Activated CD4-positive, alpha-beta memory T cell treated with anti-CD3 and anti-CD28 coated beads for 36 hours (primary cell): ENCODE measurements at regions not wholly inside any gene's neighbourhood (a gene's known extent, or its start where the extent isn't known, plus 50 kb on each side); places are given as distances from the start of the nearest gene placed in this dataset.

ENCODE experiments used
- CTCF ChIA-PET: fragments of 350-600 bp; sonication (Branson Sonifier 250); formaldehyde crosslinking; loops from one replicate; lab custom pipeline; 2021; ENCODE audit warnings: antibody characterized with exemption, inconsistent platforms; lab: Charles Lee
- POLR2A ChIA-PET: fragments of 350-600 bp; sonication (Branson Sonifier 250); formaldehyde crosslinking; loops from one replicate; lab custom pipeline; 2021; ENCODE audit warnings: antibody characterized with exemption; lab: Charles Lee
- DNase-seq: peaks from one replicate; pipeline ENCODE4 v3.0.0-alpha.2; 2020
- H3K27ac Mint-ChIP-seq: one replicate; pipeline ENCODE4 v1.8.0; 2021; ENCODE audit warnings: mixed read lengths
- H3K27me3 Mint-ChIP-seq: one replicate; pipeline ENCODE4 v1.8.0; 2021; ENCODE audit warnings: mixed read lengths
- H3K36me3 Mint-ChIP-seq: one replicate; pipeline ENCODE4 v1.8.0; 2021; ENCODE audit warnings: mixed read lengths
- H3K4me1 Mint-ChIP-seq: one replicate; pipeline ENCODE4 v1.8.0; 2021; ENCODE audit warnings: low read depth, mixed read lengths
- H3K4me3 Mint-ChIP-seq: one replicate; pipeline ENCODE4 v1.8.0; 2021; ENCODE audit warnings: mild to moderate bottlenecking, mixed read lengths
- H3K9me3 Mint-ChIP-seq: one replicate; pipeline ENCODE4 v1.8.0; 2021; ENCODE audit warnings: mixed read lengths
- intact Hi-C: fragments of 100-400 bp; cut with micrococcal nuclease; formaldehyde crosslinking; loops from one replicate; pipeline ENCODE4 v1.15.1; 2023

DNA sequence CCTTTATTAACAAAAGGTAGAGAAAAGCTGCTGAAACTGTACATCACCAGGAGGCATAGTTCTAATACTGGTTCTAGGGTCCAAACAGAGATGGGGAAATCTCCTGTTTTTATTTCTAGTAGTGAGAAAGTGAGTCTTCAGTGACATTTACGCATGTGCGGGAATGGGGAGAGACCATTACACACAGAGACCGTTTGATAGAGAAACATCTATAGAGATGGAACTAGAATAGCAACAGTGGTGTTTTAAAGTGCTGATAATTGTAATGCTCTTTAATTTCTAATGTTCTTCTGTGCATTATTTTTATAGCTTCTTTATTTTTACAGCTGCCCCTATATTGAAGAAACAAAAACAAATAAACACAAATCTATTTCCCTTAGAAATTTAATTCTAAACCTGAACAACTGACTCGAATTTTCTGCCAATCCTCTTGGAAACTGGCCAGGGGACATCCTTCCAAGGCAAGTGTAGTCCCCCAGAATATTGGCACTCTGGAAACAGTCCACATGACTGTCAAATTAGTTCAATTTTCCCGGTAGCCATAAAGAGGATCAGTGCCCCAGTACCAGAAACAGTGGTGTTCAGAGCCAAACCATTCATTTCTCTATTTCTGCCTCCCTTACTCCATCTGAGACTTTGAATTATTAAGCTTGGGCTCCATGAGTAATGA lies 260.9 kb downstream of the ICOS start:
- H3K36me3 Mint-ChIP-seq = no peaks in the 10 kb centered on the region
- no peaks in the 10 kb centered on the region for H3K4me1 Mint-ChIP-seq
- peaks cover 11% of the 10 kb centered on the region for H3K27me3 Mint-ChIP-seq
- H3K27ac Mint-ChIP-seq = no peak overlapping the region
- POLR2A ChIA-PET = no interaction called here
- no peaks in the 10 kb centered on the region for H3K9me3 Mint-ChIP-seq
- no peak overlapping the region for H3K4me3 Mint-ChIP-seq
- intact Hi-C loops = no loop called here
- no peak for DNase-seq
- CTCF ChIA-PET = interaction anchor here (1.0 to 1.5 kb wide), 2 partner anchors 16 to 19 kb away, joined by 3 to 6 read pairs; no protein-coding TSS in a partner anchor

DNA sequence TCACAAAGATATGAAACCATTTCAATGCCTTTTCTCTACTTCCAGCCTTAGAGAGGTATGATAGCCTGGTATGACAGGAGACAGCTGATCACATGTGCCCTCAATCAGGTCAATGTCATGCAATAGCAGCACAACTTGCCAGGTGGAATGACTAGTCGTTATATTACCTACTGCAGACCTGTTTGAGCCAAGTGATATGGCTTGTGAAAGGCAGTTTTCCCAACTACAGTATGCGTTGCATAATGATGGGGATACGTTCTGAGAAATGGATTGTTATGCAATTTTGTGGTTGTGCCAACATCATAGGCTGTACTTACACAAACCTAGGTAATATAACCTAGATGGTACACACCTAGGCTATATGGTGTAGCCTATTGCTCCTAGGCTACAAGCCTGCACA lies 262.8 kb downstream of the ICOS start:
- POLR2A ChIA-PET = no interaction called here
- peaks cover 13% of the 10 kb centered on the region for H3K27me3 Mint-ChIP-seq
- no peaks in the 10 kb centered on the region for H3K4me1 Mint-ChIP-seq
- intact Hi-C loops = no loop called here
- no peaks in the 10 kb centered on the region for H3K36me3 Mint-ChIP-seq
- H3K9me3 Mint-ChIP-seq = no peaks in the 10 kb centered on the region
- H3K27ac Mint-ChIP-seq = no peak overlapping the region
- no peak for DNase-seq
- no peak overlapping the region for H3K4me3 Mint-ChIP-seq
- CTCF ChIA-PET = no interaction called here

DNA sequence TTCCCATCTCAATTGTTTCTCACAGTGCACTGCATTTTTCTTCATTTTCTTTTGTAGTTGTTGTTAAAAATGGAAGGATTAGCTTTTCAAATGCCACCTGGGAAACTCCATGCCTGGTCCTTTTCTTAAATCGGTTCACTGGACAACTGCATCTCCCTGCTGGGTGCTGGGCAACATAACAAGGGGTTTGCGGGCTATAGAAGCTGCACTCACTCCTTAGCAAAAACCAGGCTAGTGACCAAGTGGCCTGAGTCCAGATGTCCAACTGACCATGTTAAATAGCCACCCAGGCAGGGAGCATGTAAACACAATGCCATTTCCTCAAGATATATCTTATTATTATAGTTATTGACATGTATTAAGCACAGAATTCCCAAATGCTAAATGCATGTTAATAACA lies 264.9 kb downstream of the ICOS start:
- DNase-seq = no peak
- Mint-ChIP-seq H3K9me3 (no peaks in the 10 kb centered on the region), H3K27ac (no peak overlapping the region), H3K4me1 (no peaks in the 10 kb centered on the region), H3K27me3 (peaks cover 9% of the 10 kb centered on the region), H3K4me3 (no peak overlapping the region), H3K36me3 (no peaks in the 10 kb centered on the region)
- POLR2A ChIA-PET = no interaction called here
- CTCF ChIA-PET = no interaction called here
- intact Hi-C loops = no loop called here

DNA sequence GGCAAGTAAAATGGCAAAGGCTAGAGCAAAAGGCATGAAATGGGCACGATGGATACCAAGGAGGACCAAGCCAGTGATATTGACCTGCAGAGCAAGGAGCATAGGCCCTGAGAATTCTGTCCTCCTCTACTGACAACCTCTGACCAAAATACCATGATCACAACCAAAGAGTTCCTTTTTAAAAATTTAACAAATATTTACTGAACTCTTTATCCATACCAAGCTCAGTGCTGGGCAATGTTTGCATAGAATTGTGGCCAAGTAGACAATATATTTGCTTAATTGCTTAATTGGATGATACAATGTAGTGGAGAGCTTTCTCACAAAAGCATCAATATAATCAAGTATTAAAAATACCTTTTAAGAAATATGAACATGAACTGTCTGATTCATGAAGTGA lies 265.7 kb downstream of the ICOS start:
- Mint-ChIP-seq H3K27me3 (peaks cover 10% of the 10 kb centered on the region), H3K36me3 (no peaks in the 10 kb centered on the region)
- CTCF ChIA-PET = no interaction called here

DNA sequence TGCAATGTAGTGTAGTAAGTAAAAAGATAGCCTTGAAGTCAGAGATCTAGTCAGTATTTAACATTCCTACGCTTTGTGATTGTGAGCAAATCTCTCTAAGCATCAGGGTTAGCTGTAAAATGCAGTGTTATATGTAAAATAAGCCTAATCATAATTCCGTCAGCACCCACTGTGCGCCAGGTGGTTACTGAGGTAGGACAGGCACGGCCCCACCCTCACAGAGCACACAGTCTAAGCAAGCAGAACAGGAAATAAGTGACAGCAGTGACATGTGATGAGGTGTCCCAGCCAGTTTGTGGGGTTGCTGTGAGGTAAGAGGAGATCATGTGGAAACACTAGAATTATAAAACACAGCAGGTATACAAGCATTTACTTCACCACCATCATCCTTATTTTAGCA lies 267.1 kb downstream of the ICOS start:
- H3K27ac Mint-ChIP-seq = no peak overlapping the region
- H3K36me3 Mint-ChIP-seq = no peaks in the 10 kb centered on the region
- H3K4me1 Mint-ChIP-seq = no peaks in the 10 kb centered on the region
- H3K9me3 Mint-ChIP-seq = no peaks in the 10 kb centered on the region
- intact Hi-C loops = no loop called here
- no peak overlapping the region for H3K4me3 Mint-ChIP-seq
- ChIA-PET CTCF (no interaction called here), POLR2A (no interaction called here)
- DNase-seq = no peak
- H3K27me3 Mint-ChIP-seq = peaks cover 9% of the 10 kb centered on the region

More for the DNA sequence above, 265.7 kb downstream of the ICOS start:
- POLR2A ChIA-PET = no interaction called here
- no peaks in the 10 kb centered on the region for H3K4me1 Mint-ChIP-seq
- H3K9me3 Mint-ChIP-seq = no peaks in the 10 kb centered on the region
- no peak overlapping the region for H3K27ac Mint-ChIP-seq
- H3K4me3 Mint-ChIP-seq = no peak overlapping the region
- intact Hi-C loops = no loop called here
- DNase-seq = no peak

DNA sequence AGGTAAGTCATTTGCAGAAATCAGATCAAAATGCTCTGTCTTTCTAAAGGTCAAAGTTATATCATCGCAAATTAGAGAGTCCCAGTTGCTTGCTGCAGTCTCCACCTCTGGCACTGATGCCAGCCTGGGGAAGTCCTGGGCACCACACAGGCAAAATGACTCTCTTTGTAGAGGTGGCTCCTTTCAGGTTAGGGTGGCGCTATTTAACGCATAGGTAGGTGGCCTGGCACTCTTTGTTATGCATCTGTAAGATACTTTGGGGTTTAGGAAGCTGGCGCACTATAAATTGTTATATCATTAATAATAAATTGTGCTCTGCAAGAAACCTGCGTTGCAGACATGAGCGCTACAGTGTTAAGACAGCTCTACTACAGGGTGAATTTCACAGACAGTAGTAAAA lies 268.5 kb downstream of the ICOS start:
- intact Hi-C loops = no loop called here
- ChIA-PET CTCF (interaction anchor here (0.6 kb wide), 1 partner anchor 667 kb away, joined by 3 read pairs; no protein-coding TSS in a partner anchor), POLR2A (no interaction called here)
- Mint-ChIP-seq H3K4me3 (no peak overlapping the region), H3K27ac (no peak overlapping the region), H3K36me3 (no peaks in the 10 kb centered on the region), H3K27me3 (peaks cover 9% of the 10 kb centered on the region), H3K4me1 (no peaks in the 10 kb centered on the region), H3K9me3 (no peaks in the 10 kb centered on the region)
- no peak for DNase-seq

DNA sequence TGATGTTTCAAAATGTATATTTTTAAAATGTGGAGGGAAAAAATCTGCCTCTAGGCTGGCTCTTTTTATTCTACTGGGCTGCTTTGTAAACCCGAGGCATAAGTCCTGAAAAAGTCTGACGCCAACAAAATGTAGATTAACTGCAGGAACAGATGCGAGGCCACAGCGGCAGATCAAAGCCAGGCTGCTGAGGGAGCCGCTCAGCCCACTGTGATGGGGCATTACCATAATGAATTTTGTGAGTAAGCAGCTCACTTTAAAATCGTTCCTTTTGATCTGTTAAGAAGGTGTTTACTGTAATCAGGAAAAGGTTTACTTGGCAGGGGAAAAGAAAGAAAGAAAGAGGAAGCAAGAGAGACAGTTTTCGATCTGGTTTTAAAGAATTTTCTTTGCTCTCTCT lies 269.0 kb downstream of the ICOS start:
- no peak for DNase-seq
- intact Hi-C loops = no loop called here
- Mint-ChIP-seq H3K9me3 (no peaks in the 10 kb centered on the region), H3K27ac (no peak overlapping the region), H3K36me3 (no peaks in the 10 kb centered on the region), H3K4me1 (no peaks in the 10 kb centered on the region), H3K4me3 (no peak overlapping the region), H3K27me3 (peaks cover 9% of the 10 kb centered on the region)
- CTCF ChIA-PET = interaction anchor here (0.6 kb wide), 1 partner anchor 666 kb away, joined by 3 read pairs; no protein-coding TSS in a partner anchor
- POLR2A ChIA-PET = no interaction called here

DNA sequence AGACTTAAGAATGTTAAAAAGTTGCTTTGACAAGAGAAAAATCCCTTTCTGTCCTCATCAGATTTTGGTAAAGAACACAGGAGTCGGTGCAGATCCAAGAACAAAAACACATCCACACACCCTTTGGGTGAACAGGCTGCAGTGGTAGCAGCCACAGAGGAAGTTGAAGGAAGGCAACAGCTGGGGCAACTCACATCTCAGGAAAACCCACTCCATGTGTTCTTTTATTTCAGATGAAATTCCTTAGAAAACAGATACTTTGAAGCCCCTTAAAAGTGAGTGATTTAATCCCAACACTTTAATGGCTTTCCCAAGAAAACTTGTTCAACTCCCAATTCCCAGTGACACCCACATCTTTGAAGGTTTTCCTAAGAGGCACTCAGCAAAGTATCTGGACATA lies 271.3 kb downstream of the ICOS start:
- DNase-seq = no peak
- intact Hi-C loops = no loop called here
- Mint-ChIP-seq H3K36me3 (no peaks in the 10 kb centered on the region), H3K4me1 (no peaks in the 10 kb centered on the region), H3K4me3 (no peak overlapping the region), H3K9me3 (no peaks in the 10 kb centered on the region), H3K27ac (no peak overlapping the region), H3K27me3 (peaks cover 9% of the 10 kb centered on the region)
- ChIA-PET CTCF (no interaction called here), POLR2A (no interaction called here)

DNA sequence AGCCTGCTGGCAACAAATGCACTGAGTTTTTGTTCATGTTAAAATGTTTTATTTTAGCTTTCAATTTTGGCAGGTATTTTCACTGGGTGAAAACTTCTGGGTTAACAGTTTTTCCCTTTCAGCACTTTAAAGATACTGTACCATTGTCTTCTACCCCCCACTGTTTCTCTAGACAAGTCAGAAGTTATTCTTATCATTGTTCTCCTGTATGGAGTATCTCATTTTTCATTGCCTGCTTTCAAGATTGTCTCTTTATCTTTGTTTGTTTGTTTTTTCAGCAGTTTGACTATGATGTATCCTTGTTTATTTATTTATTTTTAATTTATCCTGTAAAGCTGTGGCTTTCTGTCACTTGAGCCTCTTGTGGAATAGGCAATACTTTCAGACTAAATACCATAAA lies 277.0 kb downstream of the ICOS start:
- intact Hi-C loops = no loop called here
- Mint-ChIP-seq H3K36me3 (no peaks in the 10 kb centered on the region), H3K4me3 (no peak overlapping the region), H3K27ac (no peak overlapping the region), H3K4me1 (no peaks in the 10 kb centered on the region), H3K27me3 (peaks cover 5% of the 10 kb centered on the region), H3K9me3 (peaks cover 11% of the 10 kb centered on the region)
- ChIA-PET POLR2A (no interaction called here), CTCF (interaction anchor here (1.3 kb wide), 1 partner anchor 68 kb away, joined by 3 read pairs; no protein-coding TSS in a partner anchor)
- DNase-seq = no peak

DNA sequence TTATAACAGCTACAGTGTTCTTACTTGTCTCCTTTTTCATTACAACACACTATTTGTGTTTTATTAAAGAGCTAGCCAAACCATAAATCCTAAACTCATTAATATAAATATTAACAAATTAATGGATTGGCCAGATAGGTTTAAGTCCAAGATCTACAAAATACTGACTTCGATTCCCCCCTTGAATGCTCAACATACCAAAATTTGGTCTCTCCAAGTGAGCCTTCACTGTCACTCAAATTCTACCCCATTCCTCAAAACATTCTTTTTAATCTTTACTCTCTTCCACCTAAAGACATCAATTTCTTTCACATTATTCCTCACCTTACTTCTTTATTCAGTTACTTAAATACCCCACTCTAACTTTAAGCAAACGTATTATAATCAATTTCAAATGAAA lies 281.5 kb downstream of the ICOS start:
- intact Hi-C loops = no loop called here
- CTCF ChIA-PET = interaction anchor here (1.5 kb wide), 1 partner anchor 1730 kb away, joined by 4 read pairs; no protein-coding TSS in a partner anchor
- Mint-ChIP-seq H3K4me3 (no peak overlapping the region), H3K27me3 (peaks cover 5% of the 10 kb centered on the region), H3K27ac (no peak overlapping the region), H3K9me3 (peaks cover 11% of the 10 kb centered on the region), H3K4me1 (no peaks in the 10 kb centered on the region), H3K36me3 (no peaks in the 10 kb centered on the region)
- DNase-seq = no peak
- POLR2A ChIA-PET = no interaction called here

DNA sequence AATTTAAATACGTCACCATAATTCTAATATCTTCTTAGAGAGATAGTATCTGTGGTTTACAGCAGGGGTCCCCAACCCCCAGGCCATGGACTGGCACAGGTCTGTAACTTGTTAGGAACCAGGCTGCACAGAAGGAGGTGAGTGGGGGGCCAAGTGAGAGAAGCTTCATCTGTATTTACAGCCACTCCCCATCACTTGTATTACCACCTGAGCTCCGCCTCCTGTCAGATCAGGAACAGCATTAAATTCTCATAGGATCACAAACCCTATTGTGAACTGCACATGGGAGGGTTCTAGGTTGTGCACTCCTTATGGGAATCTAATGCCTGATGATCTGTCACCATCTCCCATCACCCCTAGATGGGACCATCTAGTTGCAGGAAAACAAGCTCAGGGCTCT lies 282.6 kb downstream of the ICOS start:
- H3K36me3 Mint-ChIP-seq = no peaks in the 10 kb centered on the region
- ChIA-PET CTCF (no interaction called here), POLR2A (no interaction called here)
- H3K27ac Mint-ChIP-seq = no peak overlapping the region
- peaks cover 5% of the 10 kb centered on the region for H3K27me3 Mint-ChIP-seq
- no peak overlapping the region for H3K4me3 Mint-ChIP-seq
- intact Hi-C loops = no loop called here
- H3K4me1 Mint-ChIP-seq = no peaks in the 10 kb centered on the region
- DNase-seq = no peak
- H3K9me3 Mint-ChIP-seq = peaks cover 7% of the 10 kb centered on the region

DNA sequence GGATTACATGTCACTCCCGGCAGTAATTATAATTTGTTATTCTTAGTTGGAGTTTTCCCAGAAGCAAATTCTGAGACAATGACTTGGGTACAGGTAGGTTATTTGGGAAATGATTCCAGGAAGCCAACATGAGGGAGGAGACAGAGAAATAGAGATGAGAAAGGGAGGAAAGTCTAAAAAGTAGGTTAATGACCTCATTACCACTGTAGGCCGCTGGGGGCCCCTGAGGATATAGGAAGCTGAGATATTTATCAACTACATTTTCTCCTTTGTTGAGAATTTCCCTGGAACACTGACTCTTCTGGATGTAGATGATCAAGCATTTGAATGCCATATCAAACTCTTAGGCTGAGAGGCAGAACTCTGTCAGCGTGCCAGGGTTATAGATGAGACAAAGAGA lies 284.3 kb downstream of the ICOS start:
- H3K4me1 Mint-ChIP-seq = no peaks in the 10 kb centered on the region
- H3K27me3 Mint-ChIP-seq = peaks cover 2% of the 10 kb centered on the region
- CTCF ChIA-PET = no interaction called here
- H3K27ac Mint-ChIP-seq = no peak overlapping the region
- no peaks in the 10 kb centered on the region for H3K36me3 Mint-ChIP-seq
- POLR2A ChIA-PET = no interaction called here
- H3K9me3 Mint-ChIP-seq = peaks cover 2% of the 10 kb centered on the region
- H3K4me3 Mint-ChIP-seq = no peak overlapping the region
- DNase-seq = no peak
- intact Hi-C loops = no loop called here

DNA sequence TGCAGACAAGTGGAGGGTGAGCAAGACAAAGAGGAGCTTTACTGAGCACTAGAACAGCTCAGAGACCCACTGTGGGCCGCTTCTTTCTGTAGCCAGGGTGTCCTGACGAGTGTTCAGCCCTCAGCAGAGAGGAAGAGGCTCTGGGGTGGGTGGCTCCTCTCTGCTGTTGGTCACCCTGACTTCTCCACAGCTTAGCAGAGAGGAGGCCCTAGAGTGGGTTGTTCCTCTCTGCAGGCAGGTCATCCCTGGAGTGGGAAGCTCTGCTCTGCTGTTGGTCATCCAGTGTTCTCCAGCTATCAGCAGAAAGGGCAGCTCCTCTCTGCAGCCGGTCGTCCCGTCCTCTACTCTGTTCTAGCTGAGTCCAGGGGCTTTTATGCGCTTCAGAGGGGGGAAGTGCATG lies 286.5 kb downstream of the ICOS start:
- Mint-ChIP-seq H3K4me1 (no peaks in the 10 kb centered on the region), H3K9me3 (peaks cover 2% of the 10 kb centered on the region), H3K27me3 (peaks cover 11% of the 10 kb centered on the region), H3K27ac (no peak overlapping the region), H3K4me3 (no peak overlapping the region), H3K36me3 (no peaks in the 10 kb centered on the region)
- ChIA-PET CTCF (interaction anchor here (0.9 kb wide), 1 partner anchor 82 kb away, joined by 5 read pairs; no protein-coding TSS in a partner anchor), POLR2A (no interaction called here)
- DNase-seq = no peak
- intact Hi-C loops = no loop called here
